ENCODE measurements at regions not wholly inside any gene's neighbourhood (a gene's known extent, or its start where the extent isn't known, plus 50 kb on each side); places are given as distances from the start of the nearest gene placed in this dataset.

DNA sequence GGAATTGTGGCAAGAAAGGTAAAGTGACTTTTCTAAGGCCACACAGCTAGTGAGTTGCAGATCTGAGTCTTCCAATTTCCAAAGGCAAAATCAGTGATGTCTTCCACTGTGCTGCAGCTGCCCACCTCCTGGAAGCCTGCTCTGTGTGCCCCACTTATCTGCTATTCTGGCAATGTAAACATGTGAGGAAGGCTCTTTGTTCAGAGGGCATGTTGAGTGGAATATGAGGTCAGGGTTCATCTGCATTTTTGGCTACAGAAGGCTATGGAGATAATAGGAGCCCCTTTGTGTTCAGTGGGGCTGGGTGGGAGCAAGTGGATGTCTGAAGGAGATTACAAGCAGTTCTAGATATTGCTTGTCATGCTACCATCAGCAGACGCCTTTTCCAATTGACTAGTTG, 396.2 kb downstream of the BUD13 start:
- TF ChIP-seq, protein P1, sequence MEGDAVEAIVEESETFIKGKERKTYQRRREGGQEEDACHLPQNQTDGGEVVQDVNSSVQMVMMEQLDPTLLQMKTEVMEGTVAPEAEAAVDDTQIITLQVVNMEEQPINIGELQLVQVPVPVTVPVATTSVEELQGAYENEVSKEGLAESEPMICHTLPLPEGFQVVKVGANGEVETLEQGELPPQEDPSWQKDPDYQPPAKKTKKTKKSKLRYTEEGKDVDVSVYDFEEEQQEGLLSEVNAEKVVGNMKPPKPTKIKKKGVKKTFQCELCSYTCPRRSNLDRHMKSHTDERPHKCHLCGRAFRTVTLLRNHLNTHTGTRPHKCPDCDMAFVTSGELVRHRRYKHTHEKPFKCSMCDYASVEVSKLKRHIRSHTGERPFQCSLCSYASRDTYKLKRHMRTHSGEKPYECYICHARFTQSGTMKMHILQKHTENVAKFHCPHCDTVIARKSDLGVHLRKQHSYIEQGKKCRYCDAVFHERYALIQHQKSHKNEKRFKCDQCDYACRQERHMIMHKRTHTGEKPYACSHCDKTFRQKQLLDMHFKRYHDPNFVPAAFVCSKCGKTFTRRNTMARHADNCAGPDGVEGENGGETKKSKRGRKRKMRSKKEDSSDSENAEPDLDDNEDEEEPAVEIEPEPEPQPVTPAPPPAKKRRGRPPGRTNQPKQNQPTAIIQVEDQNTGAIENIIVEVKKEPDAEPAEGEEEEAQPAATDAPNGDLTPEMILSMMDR (IDR thresholded peaks at IDR 0.05) = no peak
- TF ChIP-seq POLR2A (IDR thresholded peaks at IDR 0.05) = no peak

All from esophagus squamous epithelium (tissue), 4 donors.